GM12878 (cell line): ENCODE measurements at regions not wholly inside any gene's neighbourhood (a gene's known extent, or its start where the extent isn't known, plus 50 kb on each side); places are given as distances from the start of the nearest gene placed in this dataset.

ENCODE experiments used
- ATAC-seq: fragments of 200-7000 bp; cut with Tn5 transposase; 3 replicates; pipeline ENCODE4 v1.9.1; 2020; ENCODE audit warnings: mild to moderate bottlenecking, moderate library complexity
- BruUV-seq: library from RNA; stranded (reverse); fragments of 400-500 nt; replicated peaks from 2 replicates; lab custom pipeline; 2021; lab: Mats Ljungman, UMichigan
- CTCF ChIA-PET: fragments of 300-600 bp; sonication (Branson Sonifier 250); formaldehyde crosslinking; extraction: SDS; loops from one replicate; lab custom pipeline; 2021; ENCODE audit warnings: inconsistent platforms; lab: Yijun Ruan, JAX
- POLR2A ChIA-PET: fragments of 350-600 bp; formaldehyde crosslinking; extraction: SDS; loops from one replicate; lab custom pipeline; 2021; ENCODE audit warnings: inconsistent platforms; lab: Charles Lee
- RAD21 ChIA-PET: fragments of 300-600 bp; sonication (Branson Sonifier 250); formaldehyde crosslinking; loops from one replicate; lab custom pipeline; 2023; ENCODE audit warnings: antibody characterized with exemption; ENCODE audit not compliant: unreplicated experiment; lab: Charles Lee
- SMC1A ChIA-PET: fragments of 300-600 bp; sonication (Branson Sonifier 250); formaldehyde crosslinking; loops from one replicate; lab custom pipeline; 2023; ENCODE audit not compliant: unreplicated experiment, uncharacterized antibody; lab: Charles Lee
- DNase-seq: peaks from one replicate; pipeline ENCODE4 v3.0.0-alpha.2; 2011; ENCODE audit warnings: low read depth, low spot score
- FAIRE-seq: peaks from 3 replicates; lab custom pipeline; 2011; peaks lifted over from hg19 to GRCh38; lab: Jason Lieb, UNC
- H2AFZ ChIP-seq: 2 replicates; pipeline ENCODE4 v1.6.0; 2011; ENCODE audit warnings: low read depth, low read length, control low read depth; ENCODE audit not compliant: control insufficient read depth
- H3K27ac ChIP-seq: 2 replicates; pipeline ENCODE4 v1.5.1; 2011; ENCODE audit warnings: control low read depth; ENCODE audit not compliant: control insufficient read depth, insufficient read depth
- H3K27me3 ChIP-seq, 2 experiments: replicated peaks in 1 of 2; 2 replicates each; pipeline versions ENCODE4 v1.6.0 to v1.6.1; 2011; ENCODE audit warnings: low read length in 1 of 2; ENCODE audit not compliant: control insufficient read depth in 2 of 2, insufficient read depth in 2 of 2
- H3K36me3 ChIP-seq, 2 experiments: 2 replicates each; pipeline ENCODE4 v1.5.1; 2011; ENCODE audit warnings: low read length in 1 of 2; ENCODE audit not compliant: control insufficient read depth in 2 of 2, insufficient read depth in 2 of 2
- H3K4me1 ChIP-seq: 2 replicates; pipeline ENCODE4 v1.6.1; 2011; ENCODE audit warnings: mild to moderate bottlenecking, low read length, moderate library complexity, mixed read lengths; ENCODE audit not compliant: control insufficient read depth, insufficient read depth
- H3K4me2 ChIP-seq: 2 replicates; pipeline ENCODE4 v1.6.0; 2011; ENCODE audit warnings: control low read depth; ENCODE audit not compliant: control insufficient read depth, insufficient read depth
- H3K4me3 ChIP-seq: fragments of 200-600 bp; sonication (generic); 2 replicates; pipeline ENCODE4 v1.5.1; 2016
- H3K79me2 ChIP-seq: 2 replicates; pipeline ENCODE4 v1.6.0; 2011; ENCODE audit warnings: low read length; ENCODE audit not compliant: control insufficient read depth, insufficient read depth
- H3K9ac ChIP-seq: 2 replicates; pipeline ENCODE4 v1.8.0; 2011; ENCODE audit warnings: low read length, control low read depth, mixed read lengths; ENCODE audit not compliant: control insufficient read depth, insufficient read depth
- H3K9me3 ChIP-seq: replicated peaks from 3 replicates; pipeline ENCODE4 v1.5.1; 2011; ENCODE audit warnings: mild to moderate bottlenecking, low read length; ENCODE audit not compliant: control insufficient read depth, insufficient read depth
- H4K20me1 ChIP-seq: 2 replicates; pipeline ENCODE4 v1.6.0; 2011; ENCODE audit not compliant: control insufficient read depth, insufficient read depth
- E2F8 ChIP-seq: fragments of 450-650 bp; IDR thresholded peaks from 2 replicates; pipeline ENCODE4 v1.6.1; 2018; ENCODE audit warnings: mild to moderate bottlenecking, low read depth, moderate library complexity; ENCODE audit not compliant: partially characterized antibody
- ELK1 ChIP-seq: IDR thresholded peaks from 2 replicates; pipeline ENCODE4 v1.6.1; 2012; ENCODE audit warnings: low read depth, low read length, improper control_type of control experiment
- MLLT1 ChIP-seq: fragments of 450-650 bp; IDR thresholded peaks from 2 replicates; pipeline ENCODE4 v1.6.1; 2016; ENCODE audit warnings: mild to moderate bottlenecking
- NBN ChIP-seq: fragments of 450-650 bp; IDR thresholded peaks from 2 replicates; pipeline ENCODE4 v1.6.1; 2016
- POU2F2 ChIP-seq: IDR thresholded peaks from 3 replicates; pipeline ENCODE4 v1.6.1; 2011; ENCODE audit warnings: low read depth, mild to moderate bottlenecking, low read length, borderline replicate concordance
- RFX5 ChIP-seq: IDR thresholded peaks from 2 replicates; pipeline ENCODE4 v1.6.1; 2011; ENCODE audit warnings: low read depth, low read length, improper control_type of control experiment
- SMC3 ChIP-seq: IDR thresholded peaks from 2 replicates; pipeline ENCODE4 v1.6.1; 2011; ENCODE audit warnings: low read length, improper control_type of control experiment, borderline replicate concordance
- SREBF1 ChIP-seq: IDR thresholded peaks from 2 replicates; pipeline ENCODE4 v1.6.1; 2012; ENCODE audit warnings: mild to moderate bottlenecking, low read length
- STAT1 ChIP-seq: fragments of 450-650 bp; conservative IDR thresholded peaks from 2 replicates; pipeline ENCODE4 v1.6.1; 2014; ENCODE audit warnings: antibody characterized with exemption, mild to moderate bottlenecking
- YY1 ChIP-seq: IDR thresholded peaks from 2 replicates; pipeline ENCODE4 v1.6.1; 2011; ENCODE audit warnings: low read depth, mild to moderate bottlenecking, low read length
- ZNF207 ChIP-seq: fragments of 450-650 bp; IDR thresholded peaks from 2 replicates; pipeline ENCODE4 v1.6.1; 2014; ENCODE audit warnings: antibody characterized with exemption, mild to moderate bottlenecking, borderline replicate concordance
- ZNF592 ChIP-seq: fragments of 450-650 bp; IDR thresholded peaks from 2 replicates; pipeline ENCODE4 v1.6.1; 2017; ENCODE audit warnings: mild to moderate bottlenecking, moderate library complexity
- WGBS: methylation state at CpG from one replicate; pipeline ENCODE4 v1.1.6; 2016; ENCODE audit warnings: low lambda C conversion rate; ENCODE audit not compliant: insufficient replicate concordance, insufficient coverage; ENCODE audit errors: missing lambda C conversion rate; 5-methylcytosine and 5-hydroxymethylcytosine counted together
- in situ Hi-C: fragments of 300-500 bp; cut with MboI; formaldehyde crosslinking; loops from 9 replicates; pipeline ENCODE4 v1.14.3; 2018; ENCODE audit warnings: mixed read lengths
- intact Hi-C: fragments of 100-400 bp; cut with micrococcal nuclease; formaldehyde crosslinking; loops from one replicate; pipeline ENCODE4 v1.14.2; 2022; ENCODE audit not compliant: unreplicated experiment

GRCh38 chr6:44655412-44656342, 268.2 kb downstream of the CDC5L start:
- DNase-seq (no peak), ATAC-seq (peak; percentile 90), FAIRE-seq (peak; percentile 35)
- Histone ChIP-seq H3K9me3 (no peaks in the 10 kb centered on the region), H3K36me3 (no peaks in the 10 kb centered on the region), H3K4me2 (no peak overlapping the region), H2AFZ (peak overlapping the region; percentile 46; the same call in 1 of the 2 replicates), H3K4me3 (no peak overlapping the region), H3K9ac (no peak overlapping the region), H3K79me2 (no peaks in the 10 kb centered on the region), H3K27me3 (peaks cover 0 to 2% of the 10 kb centered on the region in 2 experiments; a peak in 1 of 4 replicates), H4K20me1 (no peaks in the 10 kb centered on the region), H3K4me1 (no peaks in the 10 kb centered on the region; the same call in 1 of the 2 replicates), H3K27ac (no peak overlapping the region)
- BruUV-seq, result no TSS peak
- RAD21 ChIA-PET, result interaction anchor here (0.6 to 3.5 kb wide), 24 partner anchors 12 to 1267 kb away, joined by 3 to 34 read pairs (median 4); no protein-coding TSS in a partner anchor
- intact Hi-C loops, result loop anchor here (2.0 to 10.0 kb wide), 7 partner anchors 212 to 1267 kb away; partner anchors contain the start of gene SUPT3H
- POLR2A ChIA-PET, result no interaction called here
- SMC1A ChIA-PET, result interaction anchor here (0.5 to 5.5 kb wide), 36 partner anchors 12 to 1433 kb away, joined by 3 to 60 read pairs (median 4); no protein-coding TSS in a partner anchor
- 17% methylated on average over 26 of the region's 26 CpGs for WGBS
- CTCF ChIA-PET, result interaction anchor here (0.7 to 7.5 kb wide), 56 partner anchors 9 to 1275 kb away, joined by 3 to 88 read pairs (median 4); partner anchors contain the start of gene SUPT3H
- in situ Hi-C loops, result loop anchor here (5.0 kb wide), 1 partner anchor 1062 kb away; no protein-coding TSS in a partner anchor
- TF ChIP-seq MLLT1 (peak; percentile 39; the same call in 1 of the 2 replicates), POU2F2 (no peak), E2F8 (no peak), SREBF1 (no peak), ZNF207 (0 out of 2 replicates have a peak, but pooled peaks have one; percentile 58), STAT1 (0 out of 2 replicates have a peak, but pooled peaks have one; percentile 73), ZNF592 (0 out of 2 replicates have a peak, but pooled peaks have one; percentile 22), NBN (0 out of 2 replicates have a peak, but pooled peaks have one; percentile 13), ELK1 (no peak), SMC3 (peak; percentile 97), RFX5 (no peak), YY1 (peak; percentile 63; the same call in 1 of the 2 replicates)
